GM18505 (cell line): ENCODE measurements at regions not wholly inside any gene's neighbourhood (a gene's known extent, or its start where the extent isn't known, plus 50 kb on each side); places are given as distances from the start of the nearest gene placed in this dataset.

Experiments
- ATAC-seq: cut with Tn5 transposase; IDR thresholded peaks from one replicate; pipeline ENCODE4 v1.9.1; 2021; ENCODE audit not compliant: unreplicated experiment
- POLR2A ChIP-seq: IDR thresholded peaks from 4 replicates; pipeline ENCODE4 v1.6.1; 2011; ENCODE audit warnings: borderline replicate concordance; ENCODE audit not compliant: insufficient read depth, insufficient read length; ENCODE audit errors: extremely low read depth

DNA sequence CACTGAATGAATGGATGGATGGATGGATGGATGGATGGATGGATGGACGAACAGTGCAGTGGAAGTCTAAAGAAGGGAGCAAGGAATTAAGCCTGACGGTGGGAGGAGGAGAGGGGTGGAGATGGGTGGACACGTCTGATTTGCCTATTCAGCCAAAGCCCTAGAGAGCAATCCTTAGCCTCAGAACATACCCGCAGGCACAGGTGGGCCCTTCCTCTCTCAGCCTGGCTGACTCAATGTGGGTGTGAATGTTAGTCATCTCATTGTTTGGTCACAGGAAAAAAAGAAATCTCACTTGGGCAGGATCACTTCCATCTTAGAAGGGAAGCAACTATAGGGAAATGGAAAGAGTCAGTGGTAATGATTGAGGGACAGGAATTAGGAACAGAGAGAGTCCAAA is 165.9 kb downstream of the PJA1 start:
- no peak for TF ChIP-seq POLR2A
- ATAC-seq = no peak

DNA sequence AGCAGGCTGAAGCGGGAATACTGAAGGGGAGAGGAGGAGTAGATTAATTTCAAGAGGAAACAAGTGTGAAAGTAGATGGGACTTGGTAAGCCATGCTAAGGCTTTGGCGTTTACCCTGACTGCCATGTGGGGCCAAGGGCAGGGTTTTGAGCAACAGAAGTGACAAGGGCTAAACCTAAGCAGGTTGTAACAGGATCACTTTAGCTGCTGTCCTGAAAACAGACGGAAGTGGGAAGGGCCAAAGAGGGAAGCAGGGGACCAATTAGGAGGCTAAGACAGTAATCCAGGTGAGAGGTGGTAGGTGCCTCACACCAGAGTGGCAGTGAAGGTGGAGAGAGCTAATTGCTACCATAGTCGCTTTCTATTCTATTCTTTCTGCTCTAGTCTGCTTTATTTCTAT is 166.5 kb downstream of the PJA1 start:
- no peak for ATAC-seq
- no peak for TF ChIP-seq POLR2A

DNA sequence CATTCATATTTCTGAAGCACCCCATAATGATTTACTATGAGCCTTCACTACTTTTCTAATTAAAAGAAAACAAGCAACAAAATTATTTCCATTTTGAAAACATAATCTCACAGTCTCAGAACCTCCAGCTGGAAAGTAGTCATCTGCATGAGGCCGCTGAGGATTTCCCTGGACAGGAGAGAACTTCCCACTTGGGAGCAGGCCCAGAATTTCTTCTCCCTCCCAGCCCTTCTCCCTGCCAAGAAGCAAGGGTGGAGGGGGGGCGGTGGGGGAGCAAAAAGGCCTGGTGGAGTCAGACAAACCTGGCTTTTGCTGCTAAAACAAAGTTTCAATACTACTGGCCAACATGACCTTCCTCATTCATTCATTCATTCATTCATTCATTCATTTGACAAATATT is 167.3 kb downstream of the PJA1 start:
- ATAC-seq = no peak

DNA sequence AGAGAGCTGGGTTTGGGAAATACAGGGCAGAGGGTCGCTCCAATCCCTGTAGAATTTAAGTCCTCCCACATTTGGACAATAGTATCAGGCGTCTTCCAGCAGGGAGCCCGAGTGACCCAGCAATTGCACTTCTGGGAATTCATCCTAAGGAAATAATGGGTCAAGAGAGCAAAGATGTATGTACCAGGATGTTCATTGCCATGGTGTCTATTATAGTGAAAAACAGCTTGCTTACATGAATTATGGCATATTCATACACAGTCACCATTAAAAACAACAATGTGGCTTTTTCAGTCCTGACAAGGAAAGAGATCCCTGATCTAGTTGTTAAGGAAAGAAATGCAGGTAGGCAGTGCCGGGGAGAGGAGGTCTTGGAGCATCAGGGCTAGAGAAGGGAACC is 167.7 kb downstream of the PJA1 start:
- no peak for ATAC-seq
- no peak for TF ChIP-seq POLR2A

More for the DNA sequence above, 167.3 kb downstream of the PJA1 start:
- TF ChIP-seq POLR2A = no peak

DNA sequence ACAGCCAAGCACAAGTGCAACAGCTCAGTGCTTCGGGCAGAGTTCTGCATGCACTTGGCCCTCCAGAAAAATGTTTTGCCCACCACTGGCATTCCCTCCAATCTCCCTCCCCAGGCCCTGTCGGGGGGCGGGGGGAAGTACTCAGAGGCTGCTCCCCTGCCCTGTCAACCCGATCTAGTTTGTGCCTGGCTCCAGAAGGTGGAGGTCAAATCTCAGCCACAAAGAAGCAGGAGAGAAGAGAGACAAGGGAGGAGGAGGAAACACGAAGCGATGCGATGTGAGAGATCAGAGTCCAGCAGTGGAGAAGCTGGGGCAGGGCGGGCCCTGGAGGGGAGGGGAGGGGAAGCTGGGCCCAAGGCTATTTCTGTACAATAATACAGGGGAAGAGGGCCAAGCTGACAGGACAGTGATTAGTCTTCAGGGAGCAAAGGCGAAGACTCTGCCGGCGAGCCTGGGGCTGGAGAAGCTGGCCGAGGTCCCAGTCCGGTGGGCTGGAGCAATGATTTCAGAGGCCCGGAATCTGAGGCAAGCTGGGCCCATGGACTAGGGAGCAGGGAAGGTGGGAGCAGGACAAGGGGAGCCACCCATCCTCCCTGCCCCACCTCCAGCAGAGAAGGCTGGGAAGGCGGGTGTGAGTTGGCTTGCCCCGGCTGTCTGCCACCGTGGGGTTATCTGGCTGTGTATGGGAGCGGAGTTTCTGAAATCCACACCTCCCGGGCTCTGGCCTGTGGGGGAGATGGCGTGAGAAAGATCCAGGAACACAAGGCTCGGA is 167.1 kb downstream of the EFNB1 start:
- ATAC-seq = no peak
- TF ChIP-seq POLR2A = no peak

DNA sequence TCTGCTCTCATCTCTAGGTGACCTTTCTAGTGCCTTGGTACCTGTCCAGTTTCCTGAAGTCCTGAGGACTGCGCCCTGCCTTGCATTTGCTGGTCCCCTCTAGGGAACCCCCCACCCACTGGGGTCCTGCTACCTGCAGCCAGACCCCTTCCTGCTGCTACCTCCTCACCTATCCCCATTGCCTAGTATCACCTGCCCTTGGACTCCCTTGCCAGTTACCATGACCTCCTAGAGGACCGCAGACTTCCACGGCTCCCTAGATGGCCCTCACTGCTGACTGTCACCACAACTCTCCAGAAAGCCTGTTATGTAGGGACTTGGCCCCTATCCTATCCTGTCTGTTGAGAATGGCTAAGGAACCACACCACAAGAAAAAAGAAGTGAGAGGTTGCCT is 166.6 kb downstream of the EFNB1 start:
- ATAC-seq = no peak
- TF ChIP-seq POLR2A = no peak

DNA sequence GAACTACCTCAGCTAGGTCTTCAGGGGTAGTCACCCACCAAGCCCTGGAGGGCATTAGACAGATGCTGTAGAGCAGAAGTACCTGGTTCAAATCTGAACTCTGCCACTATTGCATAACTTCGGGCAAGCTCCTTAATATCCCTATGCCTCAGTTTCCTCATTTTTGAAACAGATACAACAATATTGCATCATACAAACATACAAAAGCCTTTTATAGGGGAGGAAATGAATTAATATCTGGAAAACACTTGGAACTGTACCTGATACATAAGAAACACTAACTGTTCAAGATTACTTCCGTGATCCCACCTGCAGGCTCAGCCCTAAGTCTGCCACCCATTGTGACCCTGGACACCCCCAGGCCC is 166.1 kb downstream of the EFNB1 start:
- no peak for TF ChIP-seq POLR2A
- ATAC-seq = no peak

DNA sequence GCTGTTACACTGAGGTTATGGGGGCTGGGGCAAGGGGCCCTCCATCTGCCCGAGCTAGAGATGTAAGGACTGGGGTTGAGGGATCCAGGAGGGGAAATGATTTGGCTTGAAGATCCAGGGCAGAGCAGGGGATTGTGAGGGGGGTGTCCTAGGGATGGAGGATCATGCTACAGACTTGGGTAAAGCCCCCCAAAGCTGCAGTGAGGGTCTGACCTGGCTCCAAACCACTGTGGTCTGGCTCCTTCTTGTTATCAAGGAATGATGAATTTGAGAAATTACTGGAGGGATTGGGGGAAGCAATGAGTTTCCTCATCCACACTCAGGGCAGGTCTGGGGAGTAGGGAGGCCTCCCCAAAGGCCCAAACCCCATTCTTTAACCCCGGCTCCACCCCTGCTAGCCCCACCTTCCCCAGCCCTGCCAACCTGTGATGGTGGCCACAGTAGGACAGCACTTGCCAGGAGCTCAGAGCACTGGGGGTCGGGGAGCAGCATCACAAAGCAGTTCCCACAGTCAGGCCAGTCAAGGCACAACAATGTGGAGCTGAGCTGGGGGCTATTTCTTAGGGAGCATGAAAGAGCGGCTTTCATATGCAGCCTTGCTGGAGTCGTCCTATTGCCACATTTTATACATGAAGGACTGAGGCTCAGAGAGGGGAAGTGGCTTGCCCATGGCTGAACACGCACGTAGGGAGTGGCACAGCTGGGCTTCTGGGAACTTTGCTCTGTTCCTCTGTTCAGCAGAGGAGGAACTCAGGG is 165.5 kb downstream of the EFNB1 start:
- no peak for TF ChIP-seq POLR2A
- ATAC-seq = no peak

DNA sequence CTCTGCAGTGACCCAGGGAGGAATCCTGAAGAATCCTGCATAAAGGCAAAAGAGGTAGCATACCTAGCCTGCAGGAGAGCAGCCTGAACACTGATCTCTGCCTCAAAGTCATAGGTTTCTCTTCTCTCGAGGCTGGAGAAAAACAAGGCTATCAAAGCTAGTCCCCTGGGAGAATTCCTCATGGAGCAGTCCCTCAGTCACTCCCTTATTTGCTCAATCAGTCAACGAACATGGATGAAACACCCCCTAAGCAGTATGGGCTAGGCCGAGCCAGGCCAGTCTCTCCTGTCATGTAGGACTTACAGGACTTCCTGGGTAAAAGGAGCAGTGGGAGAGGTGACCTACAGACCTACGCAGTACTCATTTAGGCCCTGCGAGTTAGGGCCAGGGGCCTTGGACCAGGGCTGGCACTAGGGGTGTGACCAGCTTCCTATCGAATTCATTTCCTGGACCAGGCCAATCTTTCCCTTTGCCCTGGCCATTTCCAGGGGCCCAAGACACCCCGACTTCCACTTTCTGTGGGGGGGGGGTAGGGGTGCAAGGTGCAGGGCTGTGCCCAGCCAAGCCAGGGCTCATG is 164.1 kb downstream of the EFNB1 start:
- no peak for TF ChIP-seq POLR2A
- ATAC-seq = no peak

DNA sequence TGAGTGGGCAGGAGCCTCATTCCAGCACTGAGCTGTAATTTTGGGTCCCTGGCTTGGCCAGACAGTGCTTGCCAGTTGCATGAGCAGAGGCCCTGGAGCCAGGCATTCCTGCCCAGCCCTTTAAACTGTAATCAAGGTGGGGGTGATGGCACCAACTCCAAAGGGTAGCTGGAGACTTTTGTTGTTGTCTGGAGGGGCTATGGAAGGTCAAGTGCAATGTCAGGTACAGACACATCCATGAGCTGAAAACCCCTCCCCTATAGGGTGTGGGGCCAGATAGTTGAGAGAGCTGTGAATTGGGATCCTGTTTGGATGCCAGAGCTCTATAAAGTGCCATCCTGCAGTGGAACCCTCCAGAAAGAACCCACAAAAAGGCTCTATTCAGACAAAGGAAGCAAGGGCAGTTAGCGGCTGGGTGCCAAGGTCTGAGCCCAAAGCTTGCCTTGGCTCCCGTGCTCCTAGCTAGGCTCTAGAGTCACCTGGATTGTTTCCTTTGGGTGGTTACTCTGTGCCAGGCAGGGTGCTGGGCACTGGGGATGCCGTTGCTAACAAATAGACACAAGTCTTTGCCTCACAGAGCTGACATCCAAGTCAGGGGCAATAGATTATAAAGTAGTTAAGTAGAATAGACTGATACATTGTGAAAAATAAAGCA is 163.0 kb downstream of the EFNB1 start:
- ATAC-seq = no peak
- TF ChIP-seq POLR2A = no peak

DNA sequence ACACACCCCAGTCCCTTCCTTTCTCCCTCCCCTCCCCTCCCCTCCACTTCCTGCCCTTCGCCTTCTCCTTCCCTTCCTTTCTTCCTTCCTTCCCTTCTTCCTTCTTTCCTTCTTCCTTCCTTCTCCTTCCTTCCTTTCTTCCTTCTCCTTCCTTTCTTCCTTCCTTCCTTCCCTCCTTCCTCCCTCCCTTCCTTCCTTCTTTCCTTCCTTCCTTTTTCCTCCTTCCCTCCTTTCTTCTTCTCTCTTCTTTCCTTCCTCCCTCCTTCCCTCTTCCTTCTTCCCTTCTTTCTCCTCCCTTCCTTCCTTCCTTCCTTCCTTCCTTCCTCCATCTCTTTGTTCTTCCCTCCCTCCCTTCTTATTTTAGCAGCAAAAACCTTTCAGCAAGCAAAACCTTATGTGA is 162.1 kb downstream of the EFNB1 start:
- no peak for ATAC-seq
- TF ChIP-seq POLR2A = no peak

DNA sequence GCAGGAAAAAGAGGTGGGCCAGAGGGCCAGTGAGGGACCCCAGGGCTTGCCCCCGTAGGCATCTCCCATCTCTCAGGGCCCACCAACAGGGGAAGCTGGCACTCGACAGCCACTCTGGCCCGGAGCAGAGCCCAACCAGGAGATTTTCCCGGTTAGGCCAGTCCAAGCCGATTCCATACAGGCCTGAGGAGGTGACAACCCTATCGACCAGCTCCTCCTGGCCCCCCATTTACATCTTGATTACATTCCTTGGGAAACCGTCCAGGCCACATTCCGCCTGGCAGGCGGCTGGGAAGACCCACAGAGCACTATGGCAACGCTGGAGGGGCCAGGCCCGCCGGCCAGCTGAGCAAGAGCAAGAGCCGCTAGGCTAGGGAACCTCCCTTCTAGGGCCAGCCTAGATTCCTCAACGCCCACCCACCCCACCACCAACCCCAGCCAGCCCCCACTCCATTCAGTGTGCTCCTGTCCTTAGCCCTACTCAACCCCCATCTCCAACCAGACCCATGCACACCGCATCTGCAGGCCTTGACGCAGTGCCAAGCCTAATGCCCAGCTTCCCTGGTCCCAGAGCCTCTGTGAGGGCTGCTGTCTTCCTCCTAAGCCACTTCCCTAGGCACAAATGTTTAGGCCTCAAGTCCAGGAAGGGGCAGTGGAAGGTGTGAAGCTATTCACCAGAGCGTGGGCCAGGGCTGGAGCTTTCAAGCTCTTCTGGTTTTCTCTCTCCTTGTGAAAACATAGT is 161.2 kb downstream of the EFNB1 start:
- no peak for ATAC-seq

DNA sequence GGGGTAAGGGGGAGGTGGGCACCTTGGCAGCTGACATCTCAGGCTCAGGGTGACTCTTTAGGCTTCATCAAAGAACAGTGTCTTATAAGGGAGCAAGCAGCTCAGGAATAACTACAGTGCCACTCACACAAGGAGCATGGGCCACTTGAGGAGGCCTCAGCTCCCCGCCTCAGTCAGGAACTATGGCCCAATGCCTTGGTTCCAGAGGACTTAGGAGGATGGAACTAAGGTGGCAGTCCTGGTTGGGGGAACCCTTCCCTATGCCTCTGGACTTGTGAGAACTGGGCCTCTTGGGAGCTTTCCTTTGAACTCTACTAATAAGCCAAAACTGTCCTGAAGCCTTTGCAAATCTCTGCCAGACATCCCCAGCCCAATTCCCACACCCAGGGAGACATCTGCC is 160.6 kb downstream of the EFNB1 start:
- ATAC-seq = no peak
- no peak for TF ChIP-seq POLR2A

More for the DNA sequence above, 161.2 kb downstream of the EFNB1 start:
- no peak for TF ChIP-seq POLR2A
